ENCODE measurements at regions not wholly inside any gene's neighbourhood (a gene's known extent, or its start where the extent isn't known, plus 50 kb on each side); places are given as distances from the start of the nearest gene placed in this dataset.
"Not testable (repeated sequence)": the region's sequence is repeated elsewhere in the genome, so short reads cannot be mapped to it uniquely, and the experiment has no call there.

DNA sequence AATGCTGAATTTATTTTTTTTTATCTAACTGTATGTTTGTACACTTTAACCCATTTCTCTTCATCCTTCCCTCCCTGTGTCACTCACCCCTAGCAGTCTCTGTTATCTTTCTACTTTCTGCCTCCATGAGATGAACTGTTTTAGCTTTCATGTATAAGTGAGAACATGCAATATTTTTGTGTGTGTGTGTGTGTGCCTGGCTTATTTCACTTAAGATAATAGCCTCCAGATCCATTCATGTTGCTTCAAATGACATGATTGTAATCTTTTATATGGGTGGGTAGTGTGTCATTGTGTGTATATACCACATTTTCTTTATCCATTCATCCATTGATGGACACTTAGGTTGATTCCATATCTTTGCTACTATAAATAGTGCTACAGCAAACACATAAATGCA lies 1023.9 kb downstream of the TLE1 start:
- no peak for DNase-seq (ENCODE audit: low read depth)
- TF ChIP-seq, protein P1, sequence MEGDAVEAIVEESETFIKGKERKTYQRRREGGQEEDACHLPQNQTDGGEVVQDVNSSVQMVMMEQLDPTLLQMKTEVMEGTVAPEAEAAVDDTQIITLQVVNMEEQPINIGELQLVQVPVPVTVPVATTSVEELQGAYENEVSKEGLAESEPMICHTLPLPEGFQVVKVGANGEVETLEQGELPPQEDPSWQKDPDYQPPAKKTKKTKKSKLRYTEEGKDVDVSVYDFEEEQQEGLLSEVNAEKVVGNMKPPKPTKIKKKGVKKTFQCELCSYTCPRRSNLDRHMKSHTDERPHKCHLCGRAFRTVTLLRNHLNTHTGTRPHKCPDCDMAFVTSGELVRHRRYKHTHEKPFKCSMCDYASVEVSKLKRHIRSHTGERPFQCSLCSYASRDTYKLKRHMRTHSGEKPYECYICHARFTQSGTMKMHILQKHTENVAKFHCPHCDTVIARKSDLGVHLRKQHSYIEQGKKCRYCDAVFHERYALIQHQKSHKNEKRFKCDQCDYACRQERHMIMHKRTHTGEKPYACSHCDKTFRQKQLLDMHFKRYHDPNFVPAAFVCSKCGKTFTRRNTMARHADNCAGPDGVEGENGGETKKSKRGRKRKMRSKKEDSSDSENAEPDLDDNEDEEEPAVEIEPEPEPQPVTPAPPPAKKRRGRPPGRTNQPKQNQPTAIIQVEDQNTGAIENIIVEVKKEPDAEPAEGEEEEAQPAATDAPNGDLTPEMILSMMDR (IDR thresholded peaks at IDR 0.05; ENCODE audit: insufficient read depth, low read depth, low read length, missing control alignments), result no peak
- no peak overlapping the region for H3K4me3 ChIP-seq (ENCODE audit: low read length)

GRCh38 chr9:80664327-80665210 lies 1024.8 kb downstream of the TLE1 start:
- peak; percentile 63 for DNase-seq (ENCODE audit: low read depth)
- no peak overlapping the region for H3K4me3 ChIP-seq (ENCODE audit: low read length)
- TF ChIP-seq, protein P1 (IDR thresholded peaks at IDR 0.05; ENCODE audit: insufficient read depth, low read depth, low read length, missing control alignments), result peak; percentile 59

DNA sequence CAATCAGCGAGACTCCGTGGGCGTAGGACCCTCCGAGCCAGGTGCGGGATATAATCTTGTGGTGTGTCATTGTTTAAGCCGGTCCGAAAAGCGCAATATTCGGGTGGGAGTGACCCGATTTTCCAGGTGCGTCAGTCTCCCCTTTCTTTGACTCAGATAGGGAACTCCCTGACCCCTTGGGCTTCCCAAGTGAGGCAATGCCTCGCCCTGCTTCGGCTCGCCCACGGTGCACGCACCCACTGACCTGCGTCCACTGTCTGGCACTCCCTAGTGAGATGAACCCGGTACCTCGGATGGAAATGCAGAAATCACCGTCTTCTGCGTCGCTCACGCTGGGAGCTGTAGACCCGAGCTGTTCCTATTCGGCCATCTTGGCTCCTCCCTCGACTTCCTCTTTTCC lies 1029.6 kb downstream of the TLE1 start:
- DNase-seq (ENCODE audit: low read depth); H3K4me3 ChIP-seq (ENCODE audit: low read length): not testable (repeated sequence)

DNA sequence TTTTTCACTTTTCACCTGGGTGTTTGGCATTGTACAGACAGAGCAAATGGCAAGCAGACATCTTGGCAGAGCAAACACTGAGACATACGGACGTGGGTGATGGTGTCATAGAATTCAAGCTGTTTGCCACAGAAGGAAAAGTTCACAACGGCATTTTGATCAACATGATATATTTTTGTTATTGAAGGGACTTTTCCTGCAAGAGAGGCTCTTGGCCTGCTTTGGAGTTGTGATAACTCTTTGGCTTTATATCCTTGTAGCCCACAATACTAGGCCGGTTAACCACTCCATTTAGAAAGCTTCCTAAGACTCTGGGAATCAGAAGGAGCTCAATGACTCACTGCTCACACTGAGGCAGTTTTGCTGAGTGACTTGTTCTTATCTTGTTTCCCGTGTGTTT lies 1038.3 kb downstream of the TLE1 start:
- peak; percentile 41 for DNase-seq (ENCODE audit: low read depth)
- TF ChIP-seq, protein P1 (IDR thresholded peaks at IDR 0.05; ENCODE audit: insufficient read depth, low read depth, low read length, missing control alignments), result no peak
- no peak overlapping the region for H3K4me3 ChIP-seq (ENCODE audit: low read length)

DNA sequence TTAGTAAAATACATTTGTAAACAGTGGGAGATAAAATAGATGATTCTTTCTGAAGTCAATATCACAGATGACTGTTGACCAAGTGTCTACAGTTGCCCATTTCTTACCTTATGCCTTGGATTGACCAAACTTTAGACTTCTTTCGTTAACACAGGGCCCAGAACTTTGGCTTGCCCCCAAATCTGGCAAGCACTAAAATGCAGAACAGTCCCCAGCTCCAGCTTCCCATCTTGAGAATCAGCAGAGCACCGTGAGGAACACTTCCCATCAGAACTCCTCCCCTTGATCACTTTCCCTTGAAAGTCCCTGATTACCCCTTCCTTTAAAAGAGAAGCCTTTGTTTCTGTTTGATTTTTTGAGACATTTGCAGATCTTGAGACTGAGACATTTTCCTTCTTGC lies 1039.9 kb downstream of the TLE1 start:
- TF ChIP-seq, protein P1 (IDR thresholded peaks at IDR 0.05; ENCODE audit: insufficient read depth, low read depth, low read length, missing control alignments), result no peak
- DNase-seq (ENCODE audit: low read depth), result no peak
- no peak overlapping the region for H3K4me3 ChIP-seq (ENCODE audit: low read length)

DNA sequence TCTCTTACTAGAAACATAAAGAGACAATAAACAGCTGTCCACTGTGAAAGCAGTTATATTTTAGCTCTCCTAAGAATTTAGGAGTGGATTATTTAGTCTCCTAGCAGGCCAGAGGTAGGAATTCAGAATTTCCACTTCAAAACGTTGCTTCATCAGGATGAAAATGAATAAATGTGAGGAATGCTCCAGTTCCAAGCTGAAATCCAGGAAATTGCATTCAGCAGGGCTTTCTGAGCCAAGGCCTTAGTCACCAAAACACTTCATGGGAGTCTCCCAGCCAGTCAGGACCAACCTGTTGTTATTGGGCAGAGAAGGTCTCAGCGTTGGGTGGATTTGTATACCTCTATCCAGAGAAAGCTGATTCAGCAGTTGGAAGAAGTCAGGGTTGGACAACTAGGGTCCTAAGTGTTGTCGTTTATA lies 1040.3 kb downstream of the TLE1 start:
- TF ChIP-seq, protein P1 (IDR thresholded peaks at IDR 0.05; ENCODE audit: insufficient read depth, low read depth, low read length, missing control alignments), result no peak
- H3K4me3 ChIP-seq (ENCODE audit: low read length), result no peak overlapping the region
- DNase-seq (ENCODE audit: low read depth), result peak; percentile 75

DNA sequence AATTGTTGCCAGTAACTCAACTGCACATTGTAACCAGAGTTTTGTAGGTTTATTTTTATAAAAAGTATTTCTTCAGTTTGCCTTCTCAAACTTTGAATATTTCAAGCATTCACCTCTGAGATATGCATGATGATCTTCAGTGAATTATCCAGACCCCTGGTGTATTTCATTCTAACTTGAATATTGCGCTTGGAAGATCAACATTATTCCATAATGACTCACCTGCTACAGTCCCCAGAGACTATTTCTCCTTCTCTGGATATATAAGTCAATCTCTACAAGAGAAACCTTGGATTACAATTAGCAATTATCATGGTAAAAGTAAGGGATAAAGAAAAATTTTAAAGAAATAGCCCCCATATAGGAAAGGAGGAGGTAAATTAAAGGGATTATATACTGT lies 1041.0 kb downstream of the TLE1 start:
- no peak overlapping the region for H3K4me3 ChIP-seq (ENCODE audit: low read length)
- no peak for DNase-seq (ENCODE audit: low read depth)
- TF ChIP-seq, protein P1 (IDR thresholded peaks at IDR 0.05; ENCODE audit: insufficient read depth, low read depth, low read length, missing control alignments), result no peak
